ENCODE measurements at regions not wholly inside any gene's neighbourhood (a gene's known extent, or its start where the extent isn't known, plus 50 kb on each side); places are given as distances from the start of the nearest gene placed in this dataset.
A peak's percentile ranks its signal among the peaks of the same experiment; 100 is the strongest.

GRCh38 chr2:81670885-81671284, 1366.3 kb upstream of the LRRTM1 start:
- TF ChIP-seq CTCF (IDR thresholded peaks at IDR 0.05; ENCODE audit: control insufficient read depth, extremely low read depth, insufficient read depth): no peak
- DNase-seq (ENCODE audit: low read depth): no peak
- no peak overlapping the region for H3K4me3 ChIP-seq (ENCODE audit: low read depth, low read length)

- TF ChIP-seq CTCF (IDR thresholded peaks at IDR 0.05; ENCODE audit: control insufficient read depth, extremely low read depth, insufficient read depth): no peak
- no peak for DNase-seq (ENCODE audit: low read depth)
Measured at GRCh38 chr2:81661081-81661480, 1356.5 kb upstream of the LRRTM1 start.

GRCh38 chr2:81658227-81658626, 1353.7 kb upstream of the LRRTM1 start:
- DNase-seq (ENCODE audit: low read depth): no peak
- no peak overlapping the region for H3K4me3 ChIP-seq (ENCODE audit: low read depth, low read length)
- TF ChIP-seq CTCF (IDR thresholded peaks at IDR 0.05; ENCODE audit: control insufficient read depth, extremely low read depth, insufficient read depth): no peak

More at GRCh38 chr2:81661081-81661480, 1356.5 kb upstream of the LRRTM1 start:
- H3K4me3 ChIP-seq (ENCODE audit: low read depth, low read length): no peak overlapping the region

GRCh38 chr2:81650048-81650971, 1345.8 kb upstream of the LRRTM1 start:
- DNase-seq (ENCODE audit: low read depth): no peak
- no peak overlapping the region for H3K4me3 ChIP-seq (ENCODE audit: low read depth, low read length)
- TF ChIP-seq CTCF (IDR thresholded peaks at IDR 0.05; ENCODE audit: control insufficient read depth, extremely low read depth, insufficient read depth): peak; percentile 21

- no peak for TF ChIP-seq CTCF (IDR thresholded peaks at IDR 0.05; ENCODE audit: control insufficient read depth, extremely low read depth, insufficient read depth)
- H3K4me3 ChIP-seq (ENCODE audit: low read depth, low read length): no peak overlapping the region
- no peak for DNase-seq (ENCODE audit: low read depth)
Measured at GRCh38 chr2:81648806-81649205, 1344.3 kb upstream of the LRRTM1 start.

GRCh38 chr2:81648370-81648769, 1343.8 kb upstream of the LRRTM1 start:
- no peak for DNase-seq (ENCODE audit: low read depth)
- TF ChIP-seq CTCF (IDR thresholded peaks at IDR 0.05; ENCODE audit: control insufficient read depth, extremely low read depth, insufficient read depth): no peak
- H3K4me3 ChIP-seq (ENCODE audit: low read depth, low read length): no peak overlapping the region
